Mammary epithelial cell (primary cell): ENCODE measurements at regions not wholly inside any gene's neighbourhood (a gene's known extent, or its start where the extent isn't known, plus 50 kb on each side); places are given as distances from the start of the nearest gene placed in this dataset.
A peak's percentile ranks its signal among the peaks of the same experiment; 100 is the strongest.

Source experiments
- EZH2 ChIP-seq: IDR thresholded peaks from 2 replicates; pipeline ENCODE4 v1.6.1; 2012; ENCODE audit warnings: low read length, inconsistent platforms, borderline replicate concordance
- TF ChIP-seq, protein P1 (sequence below), 2 donors: IDR thresholded peaks in 1 of 2; conservative IDR thresholded peaks in 1 of 2; 2 replicates each; pipeline ENCODE4 v1.5.1; 2011 to 2012; ENCODE audit warnings: inconsistent platforms in 2 of 2, low read length in 2 of 2, mild to moderate bottlenecking in 2 of 2, control low read depth in 1 of 2, low read depth in 1 of 2; ENCODE audit not compliant: insufficient read depth in 1 of 2; ENCODE audit errors: extremely low read depth in 1 of 2

DNA sequence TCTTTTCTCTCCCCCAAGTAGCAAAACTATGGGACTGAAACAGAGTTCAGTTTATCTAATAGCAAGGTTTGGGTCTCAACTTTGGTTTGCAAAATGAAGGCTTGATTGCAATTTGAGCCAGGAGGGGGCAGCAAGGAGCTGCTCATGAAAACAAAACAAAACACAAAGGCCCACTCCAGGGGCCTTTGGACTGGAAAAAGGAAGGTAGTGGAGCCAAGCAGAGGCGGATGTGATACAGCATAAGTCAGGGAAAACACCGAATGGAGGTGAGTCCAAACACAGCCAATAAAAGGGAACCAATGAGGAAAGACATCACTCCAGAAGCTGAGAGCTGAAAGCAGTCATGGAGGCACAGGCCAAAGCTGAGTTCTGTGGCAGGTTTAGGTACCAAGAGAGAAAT lies 799.7 kb upstream of the ACVR2A start:
- TF ChIP-seq, protein P1, sequence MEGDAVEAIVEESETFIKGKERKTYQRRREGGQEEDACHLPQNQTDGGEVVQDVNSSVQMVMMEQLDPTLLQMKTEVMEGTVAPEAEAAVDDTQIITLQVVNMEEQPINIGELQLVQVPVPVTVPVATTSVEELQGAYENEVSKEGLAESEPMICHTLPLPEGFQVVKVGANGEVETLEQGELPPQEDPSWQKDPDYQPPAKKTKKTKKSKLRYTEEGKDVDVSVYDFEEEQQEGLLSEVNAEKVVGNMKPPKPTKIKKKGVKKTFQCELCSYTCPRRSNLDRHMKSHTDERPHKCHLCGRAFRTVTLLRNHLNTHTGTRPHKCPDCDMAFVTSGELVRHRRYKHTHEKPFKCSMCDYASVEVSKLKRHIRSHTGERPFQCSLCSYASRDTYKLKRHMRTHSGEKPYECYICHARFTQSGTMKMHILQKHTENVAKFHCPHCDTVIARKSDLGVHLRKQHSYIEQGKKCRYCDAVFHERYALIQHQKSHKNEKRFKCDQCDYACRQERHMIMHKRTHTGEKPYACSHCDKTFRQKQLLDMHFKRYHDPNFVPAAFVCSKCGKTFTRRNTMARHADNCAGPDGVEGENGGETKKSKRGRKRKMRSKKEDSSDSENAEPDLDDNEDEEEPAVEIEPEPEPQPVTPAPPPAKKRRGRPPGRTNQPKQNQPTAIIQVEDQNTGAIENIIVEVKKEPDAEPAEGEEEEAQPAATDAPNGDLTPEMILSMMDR (conservative IDR thresholded peaks at IDR 0.05 in 1 of 2, IDR thresholded peaks at IDR 0.05 in 1 of 2; ENCODE audit: extremely low read depth in 1 of 2, insufficient read depth in 1 of 2, low read depth in 1 of 2, low read length in 2 of 2), result peak; percentile 63 to 78
- no peak for TF ChIP-seq EZH2
